GM12872 (cell line): ENCODE measurements at regions not wholly inside any gene's neighbourhood (a gene's known extent, or its start where the extent isn't known, plus 50 kb on each side); places are given as distances from the start of the nearest gene placed in this dataset.

Experiments
- CTCF ChIP-seq: IDR thresholded peaks from 3 replicates; pipeline ENCODE4 v1.5.1; 2011; ENCODE audit warnings: low read depth, mild to moderate bottlenecking, low read length, moderate library complexity; ENCODE audit not compliant: insufficient read depth

- no peak for TF ChIP-seq CTCF
These were observed 249.8 kb downstream of the STK31 start for GRCh38 chr7:23959821-23960220.

- no peak for TF ChIP-seq CTCF
These were observed 250.3 kb downstream of the STK31 start for GRCh38 chr7:23960361-23960760.

- TF ChIP-seq CTCF, result no peak
These were observed 253.6 kb downstream of the STK31 start for GRCh38 chr7:23963461-23964165.

GRCh38 chr7:23964715-23965114 is 254.7 kb downstream of the STK31 start:
- no peak for TF ChIP-seq CTCF

DNA sequence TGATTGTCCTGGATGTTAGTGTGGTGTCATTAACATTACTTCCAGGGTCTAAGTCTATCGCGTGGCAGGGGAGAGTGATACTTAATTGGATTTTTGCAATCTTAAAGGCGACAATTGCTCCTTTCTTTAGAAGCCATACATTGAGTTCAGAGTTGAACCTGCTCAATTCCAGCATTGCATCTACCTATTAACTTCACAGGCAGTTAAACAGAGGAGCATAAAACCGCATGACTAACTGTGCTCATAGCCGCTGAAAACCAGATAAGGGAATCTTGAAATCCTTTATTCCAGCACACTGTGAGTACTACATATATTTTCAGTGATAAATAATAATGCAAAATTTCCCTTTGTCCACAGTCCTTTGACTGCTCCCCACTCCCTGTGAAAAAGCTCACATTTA is 255.3 kb downstream of the STK31 start:
- no peak for TF ChIP-seq CTCF

- no peak for TF ChIP-seq CTCF
These were observed 256.9 kb downstream of the STK31 start for GRCh38 chr7:23966941-23967340.

DNA sequence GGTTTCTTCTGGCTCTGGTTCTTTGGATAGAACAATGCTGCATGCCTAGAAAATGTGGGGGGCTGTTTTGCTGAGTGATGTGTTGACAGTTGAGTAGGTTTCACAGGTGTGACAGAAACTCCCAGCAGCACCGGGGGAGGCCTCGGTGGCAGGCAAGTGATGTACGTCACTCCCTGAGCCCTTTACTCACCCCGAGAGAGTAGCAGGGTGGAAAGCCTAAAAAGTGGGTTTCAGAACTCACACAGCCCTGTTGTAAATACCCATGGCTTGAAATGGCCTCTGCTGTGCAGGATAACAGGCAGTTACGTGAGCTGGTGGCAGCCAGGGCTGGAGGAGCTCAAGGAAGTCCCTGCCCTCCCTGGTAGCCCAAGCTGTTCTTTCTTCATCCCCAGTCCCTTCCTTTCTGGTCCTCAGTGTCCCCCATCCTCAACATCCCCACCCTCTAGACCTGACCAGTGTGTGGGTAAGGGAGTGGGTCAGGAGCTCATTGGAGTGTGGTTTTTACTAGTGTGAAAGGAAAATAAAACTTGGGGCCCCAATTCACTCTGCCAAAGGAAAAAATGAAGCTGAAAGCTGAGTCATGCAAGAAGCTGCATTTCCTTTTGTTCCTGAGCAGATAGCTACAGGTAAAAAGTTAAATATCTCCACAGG is 258.1 kb downstream of the STK31 start:
- TF ChIP-seq CTCF, result no peak
